ENCODE measurements at regions not wholly inside any gene's neighbourhood (a gene's known extent, or its start where the extent isn't known, plus 50 kb on each side); places are given as distances from the start of the nearest gene placed in this dataset.

DNA sequence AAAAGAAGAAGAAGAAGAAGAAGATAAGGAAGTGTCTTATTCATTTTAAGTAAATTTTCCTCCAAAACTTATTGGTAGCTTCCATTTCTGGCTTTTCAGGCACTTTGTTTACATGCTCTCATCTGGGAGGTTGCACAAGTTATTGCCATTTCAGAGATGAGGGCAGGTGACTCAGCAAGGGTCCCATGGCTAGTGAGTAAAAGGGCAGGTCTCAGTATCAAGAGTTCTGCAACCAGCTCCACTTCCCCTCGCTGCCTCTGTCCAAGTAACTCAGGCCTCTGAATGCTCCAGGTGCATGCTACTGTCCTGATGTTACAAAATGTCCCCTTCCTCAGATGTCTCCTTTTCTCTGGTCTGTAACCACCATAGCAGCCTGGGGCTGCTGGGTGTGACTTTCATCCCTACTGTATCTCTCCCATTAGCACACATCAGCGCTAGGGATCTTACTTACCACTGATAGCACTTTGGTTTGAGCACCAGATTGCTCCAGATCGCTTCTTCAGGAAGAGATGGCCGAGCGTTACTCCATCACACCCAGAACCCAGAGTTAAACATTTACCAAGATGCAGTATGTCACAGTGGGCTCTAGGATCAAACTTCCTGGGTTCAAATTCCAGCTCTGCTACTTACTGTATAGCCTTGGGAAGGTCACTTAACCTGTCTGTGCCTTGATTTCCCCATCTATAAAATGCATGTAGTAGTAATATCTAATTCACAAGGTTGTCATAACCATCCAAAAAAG is 57.4 kb upstream of the LAPTM4A start:
- TF ChIP-seq POLR2A (IDR thresholded peaks at IDR 0.05; ENCODE audit: low read length) (no peak), GATA1 (IDR thresholded peaks at IDR 0.05; ENCODE audit: low read depth, low read length) (no peak)

Data from erythroblast (primary cell).